ENCODE measurements at regions not wholly inside any gene's neighbourhood (a gene's known extent, or its start where the extent isn't known, plus 50 kb on each side); places are given as distances from the start of the nearest gene placed in this dataset.

GRCh38 chr10:34908481-34908880, 93.4 kb upstream of the PARD3 start:
- DNase-seq (ENCODE audit: low spot score), result no peak
- ATAC-seq (ENCODE audit: insufficient number of reproducible peaks, low FRiP score, low read depth), result no peak
- Histone ChIP-seq H3K36me3 (no peaks in the 10 kb centered on the region), H3K4me3 (no peak overlapping the region), H3K9me3 (no peaks in the 10 kb centered on the region), H3K27ac (no peak overlapping the region), H3K27me3 (replicated peaks; ENCODE audit: insufficient read depth) (no peaks in the 10 kb centered on the region), H3K4me1 (ENCODE audit: control insufficient read depth in 1 of 2, low read depth in 2 of 2) (peaks cover 0 to 10% of the 10 kb centered on the region in 2 donors)
- TF ChIP-seq, protein P1, sequence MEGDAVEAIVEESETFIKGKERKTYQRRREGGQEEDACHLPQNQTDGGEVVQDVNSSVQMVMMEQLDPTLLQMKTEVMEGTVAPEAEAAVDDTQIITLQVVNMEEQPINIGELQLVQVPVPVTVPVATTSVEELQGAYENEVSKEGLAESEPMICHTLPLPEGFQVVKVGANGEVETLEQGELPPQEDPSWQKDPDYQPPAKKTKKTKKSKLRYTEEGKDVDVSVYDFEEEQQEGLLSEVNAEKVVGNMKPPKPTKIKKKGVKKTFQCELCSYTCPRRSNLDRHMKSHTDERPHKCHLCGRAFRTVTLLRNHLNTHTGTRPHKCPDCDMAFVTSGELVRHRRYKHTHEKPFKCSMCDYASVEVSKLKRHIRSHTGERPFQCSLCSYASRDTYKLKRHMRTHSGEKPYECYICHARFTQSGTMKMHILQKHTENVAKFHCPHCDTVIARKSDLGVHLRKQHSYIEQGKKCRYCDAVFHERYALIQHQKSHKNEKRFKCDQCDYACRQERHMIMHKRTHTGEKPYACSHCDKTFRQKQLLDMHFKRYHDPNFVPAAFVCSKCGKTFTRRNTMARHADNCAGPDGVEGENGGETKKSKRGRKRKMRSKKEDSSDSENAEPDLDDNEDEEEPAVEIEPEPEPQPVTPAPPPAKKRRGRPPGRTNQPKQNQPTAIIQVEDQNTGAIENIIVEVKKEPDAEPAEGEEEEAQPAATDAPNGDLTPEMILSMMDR (IDR thresholded peaks at IDR 0.05), result no peak

- Histone ChIP-seq H3K4me1 (ENCODE audit: control insufficient read depth in 1 of 2, low read depth in 2 of 2) (peaks cover 0 to 10% of the 10 kb centered on the region in 2 donors), H3K9me3 (no peaks in the 10 kb centered on the region), H3K4me3 (no peak overlapping the region), H3K27ac (no peak overlapping the region), H3K27me3 (replicated peaks; ENCODE audit: insufficient read depth) (no peaks in the 10 kb centered on the region), H3K36me3 (no peaks in the 10 kb centered on the region)
- TF ChIP-seq, protein P1 (IDR thresholded peaks at IDR 0.05), result no peak
- DNase-seq (ENCODE audit: low spot score), result no peak
- no peak for ATAC-seq (ENCODE audit: insufficient number of reproducible peaks, low FRiP score, low read depth)
Observed at GRCh38 chr10:34907743-34908430, 92.8 kb upstream of the PARD3 start.

- Histone ChIP-seq H3K27me3 (replicated peaks; ENCODE audit: insufficient read depth) (no peaks in the 10 kb centered on the region), H3K4me3 (no peak overlapping the region), H3K27ac (no peak overlapping the region), H3K9me3 (no peaks in the 10 kb centered on the region), H3K4me1 (ENCODE audit: control insufficient read depth in 1 of 2, low read depth in 2 of 2) (peaks cover 0 to 10% of the 10 kb centered on the region in 2 donors), H3K36me3 (no peaks in the 10 kb centered on the region)
- DNase-seq (ENCODE audit: low spot score), result no peak
- TF ChIP-seq, protein P1 (IDR thresholded peaks at IDR 0.05), result no peak
- ATAC-seq (ENCODE audit: insufficient number of reproducible peaks, low FRiP score, low read depth), result no peak
Observed at GRCh38 chr10:34906067-34906965, 91.2 kb upstream of the PARD3 start.

DNA sequence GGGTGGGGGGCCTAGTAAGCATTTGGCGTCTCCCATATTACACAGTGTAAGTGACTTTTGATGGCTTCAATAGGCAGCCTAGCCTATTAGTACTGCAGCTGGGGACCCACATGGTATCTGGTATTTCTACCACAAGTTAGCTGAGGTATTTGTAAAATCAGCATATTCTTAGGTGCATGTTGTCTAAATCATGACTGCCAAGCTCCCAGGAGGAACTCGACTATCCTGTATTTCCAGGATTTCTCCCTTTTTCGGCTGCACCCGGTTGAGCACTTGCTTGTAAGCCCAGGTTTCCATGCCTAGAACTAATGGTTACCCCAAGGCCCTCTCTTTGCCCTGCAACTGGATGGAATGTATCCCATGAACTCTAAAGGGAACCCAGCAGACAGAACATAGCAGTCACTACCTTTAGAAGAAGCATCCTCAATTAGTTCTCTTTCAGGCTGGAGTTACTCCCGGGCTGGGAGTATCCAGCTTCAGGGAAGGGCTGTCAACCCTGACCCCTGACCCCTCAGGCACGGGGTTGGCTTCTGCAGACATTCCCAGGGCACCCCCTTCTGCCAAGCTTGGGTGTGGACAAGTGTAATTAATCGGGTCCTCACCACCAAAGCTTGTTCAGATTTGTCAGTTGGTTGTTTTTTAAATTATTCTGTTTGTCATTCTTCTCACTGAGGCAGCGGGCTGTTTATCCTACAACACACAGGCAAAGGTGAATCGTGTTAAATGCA, 90.3 kb upstream of the PARD3 start:
- Histone ChIP-seq H3K4me3 (no peak overlapping the region), H3K27me3 (replicated peaks; ENCODE audit: insufficient read depth) (no peaks in the 10 kb centered on the region), H3K9me3 (no peaks in the 10 kb centered on the region), H3K36me3 (no peaks in the 10 kb centered on the region), H3K27ac (no peak overlapping the region), H3K4me1 (ENCODE audit: control insufficient read depth in 1 of 2, low read depth in 2 of 2) (peaks cover 0 to 10% of the 10 kb centered on the region in 2 donors)
- DNase-seq (ENCODE audit: low spot score) (no peak), ATAC-seq (ENCODE audit: insufficient number of reproducible peaks, low FRiP score, low read depth) (no peak)
- TF ChIP-seq, protein P1 (IDR thresholded peaks at IDR 0.05), result no peak

DNA sequence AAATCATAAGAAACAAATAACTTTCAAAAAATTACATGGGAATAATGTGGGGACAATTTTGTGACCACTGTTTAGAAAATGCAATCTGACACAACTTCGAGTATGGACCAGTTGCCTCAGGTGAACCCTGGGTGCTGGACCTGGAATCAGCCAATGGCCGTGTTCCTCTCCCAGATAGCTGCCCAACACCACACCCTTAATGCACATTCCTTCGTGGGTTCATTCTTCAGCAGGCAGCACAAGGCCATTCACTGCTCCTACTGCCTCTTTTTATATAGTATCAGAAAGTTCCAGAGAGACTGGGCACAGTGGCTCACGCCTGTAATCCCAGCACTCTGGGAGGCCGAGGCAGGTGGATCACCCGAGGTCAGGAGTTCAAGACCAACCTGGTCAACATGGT, 89.1 kb upstream of the PARD3 start:
- ATAC-seq (ENCODE audit: insufficient number of reproducible peaks, low FRiP score, low read depth) (no peak), DNase-seq (ENCODE audit: low spot score) (no peak)
- Histone ChIP-seq H3K27me3 (replicated peaks; ENCODE audit: insufficient read depth) (no peaks in the 10 kb centered on the region), H3K36me3 (no peaks in the 10 kb centered on the region), H3K4me3 (no peak overlapping the region), H3K4me1 (ENCODE audit: control insufficient read depth in 1 of 2, low read depth in 2 of 2) (peaks cover 0 to 10% of the 10 kb centered on the region in 2 donors), H3K27ac (no peak overlapping the region), H3K9me3 (no peaks in the 10 kb centered on the region)
- TF ChIP-seq, protein P1 (IDR thresholded peaks at IDR 0.05), result no peak
